ELR (cell line): ENCODE measurements at regions not wholly inside any gene's neighbourhood (a gene's known extent, or its start where the extent isn't known, plus 50 kb on each side); places are given as distances from the start of the nearest gene placed in this dataset.

Source experiments
- DNase-seq: peaks from one replicate; pipeline ENCODE4 v3.0.0-alpha.2; 2015; ENCODE audit warnings: low read depth

DNA sequence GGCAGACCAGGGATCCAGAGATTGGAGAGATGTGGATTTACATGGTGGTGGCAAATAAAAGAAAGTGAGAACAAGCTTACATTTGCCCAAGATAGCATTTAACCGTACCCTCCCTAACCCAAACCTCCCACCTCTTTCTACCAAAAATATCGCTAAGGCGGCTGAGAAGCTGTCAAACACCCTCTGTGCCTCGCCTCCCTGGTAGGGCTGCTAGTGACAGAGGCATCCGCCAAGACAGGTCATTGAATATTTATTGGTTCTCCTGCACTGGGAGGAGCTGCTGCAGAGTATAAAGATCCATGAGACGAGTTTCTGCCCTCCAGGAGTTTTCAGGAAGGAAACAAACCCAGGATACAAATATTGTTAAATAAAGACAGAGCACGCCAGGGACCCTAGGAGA is 107.3 kb upstream of the TMC3 start:
- no peak for DNase-seq

DNA sequence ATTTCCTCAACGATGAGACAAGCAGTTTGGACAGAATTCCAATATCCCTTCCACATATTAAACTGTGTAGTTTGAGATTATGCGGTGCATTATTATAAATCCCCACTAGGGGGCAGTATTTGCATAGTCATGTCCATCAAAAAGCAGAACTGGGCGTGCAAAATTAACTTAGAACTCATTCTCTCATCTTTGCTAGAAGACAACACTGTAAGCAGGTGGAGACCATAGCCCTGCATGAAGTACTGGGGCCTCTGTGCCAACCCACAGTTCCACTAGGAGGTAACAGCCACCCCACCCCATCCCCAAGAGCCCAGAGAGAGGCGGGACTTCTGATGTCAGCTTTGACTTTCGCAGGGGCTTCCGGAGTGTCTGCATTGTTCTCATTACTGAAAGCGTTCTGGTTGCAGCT is 106.6 kb upstream of the TMC3 start:
- DNase-seq = peak; percentile 66

DNA sequence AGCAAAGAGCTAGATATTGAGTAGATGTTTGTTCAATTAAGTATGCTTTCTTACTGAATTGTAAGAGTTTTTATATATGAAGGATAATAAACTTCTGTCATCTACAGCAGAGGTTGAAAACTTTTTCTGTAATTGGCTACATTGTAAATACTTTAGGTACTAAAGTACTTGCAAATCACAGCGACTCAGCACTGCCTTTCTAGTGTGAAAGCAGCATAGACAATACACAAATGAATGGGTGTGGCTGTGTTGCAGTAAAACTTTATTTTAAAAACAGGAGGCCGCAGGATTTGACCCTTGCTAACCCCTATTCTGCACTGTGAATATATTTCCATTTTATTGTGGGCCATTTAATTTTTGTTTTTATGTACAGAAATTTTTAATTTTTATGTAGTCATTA is 104.3 kb upstream of the TMC3 start:
- DNase-seq = no peak

DNA sequence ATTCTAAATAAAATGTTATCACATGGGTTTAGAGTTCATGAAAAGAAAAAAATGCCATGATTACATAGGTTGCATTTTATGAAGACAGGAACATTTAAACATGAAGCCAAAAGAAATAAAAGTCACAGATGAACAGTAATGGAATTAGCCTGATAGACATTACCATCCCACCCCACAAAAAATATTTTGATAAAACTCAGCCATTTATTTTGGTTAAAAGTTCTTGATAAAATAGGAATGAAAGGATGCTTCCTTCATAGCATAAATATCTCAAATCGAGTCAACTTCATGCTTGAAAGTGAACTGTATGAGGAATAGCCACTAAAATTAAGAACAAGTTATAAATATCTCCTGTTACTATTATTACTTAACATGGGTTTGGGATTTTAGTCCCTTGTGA is 101.9 kb upstream of the TMC3 start:
- DNase-seq = no peak

DNA sequence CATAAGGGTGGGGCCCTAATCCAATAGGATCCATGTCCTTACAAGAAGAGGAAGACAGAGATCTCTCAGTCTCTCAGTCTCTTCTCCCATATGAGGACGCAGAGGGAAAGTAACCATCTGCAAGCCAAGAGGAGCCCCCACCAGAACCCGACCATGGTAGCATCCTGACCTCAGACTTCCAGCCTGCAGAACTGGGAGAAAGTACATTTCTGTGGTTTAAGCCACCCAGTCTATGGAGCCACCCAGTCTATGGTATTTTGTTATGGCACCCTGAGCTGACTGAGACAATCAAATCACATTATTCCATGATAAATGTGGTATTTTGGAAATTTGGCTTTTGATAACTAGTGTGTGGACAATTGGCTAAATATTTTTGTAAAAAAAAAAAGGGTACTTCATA is 101.5 kb upstream of the TMC3 start:
- DNase-seq = no peak

DNA sequence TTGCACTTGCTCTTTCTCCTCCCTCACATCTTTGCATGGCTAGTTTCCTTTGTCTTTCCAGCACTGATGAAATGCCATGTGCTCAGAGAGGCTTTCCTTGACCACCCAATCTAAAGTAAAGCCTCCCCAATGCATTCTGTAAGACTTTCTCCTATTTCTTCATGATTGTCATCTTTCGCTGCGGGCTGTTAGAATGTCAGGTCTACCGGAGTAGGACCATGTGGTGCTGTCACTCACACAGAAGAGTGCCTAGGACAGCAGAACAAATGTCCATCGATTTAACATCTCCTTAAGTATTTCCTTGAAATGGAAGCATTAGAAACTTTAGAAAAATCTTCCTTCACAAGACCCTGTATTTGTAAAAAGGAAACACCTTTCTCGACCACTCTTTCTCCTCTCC is 99.9 kb upstream of the TMC3 start:
- no peak for DNase-seq

DNA sequence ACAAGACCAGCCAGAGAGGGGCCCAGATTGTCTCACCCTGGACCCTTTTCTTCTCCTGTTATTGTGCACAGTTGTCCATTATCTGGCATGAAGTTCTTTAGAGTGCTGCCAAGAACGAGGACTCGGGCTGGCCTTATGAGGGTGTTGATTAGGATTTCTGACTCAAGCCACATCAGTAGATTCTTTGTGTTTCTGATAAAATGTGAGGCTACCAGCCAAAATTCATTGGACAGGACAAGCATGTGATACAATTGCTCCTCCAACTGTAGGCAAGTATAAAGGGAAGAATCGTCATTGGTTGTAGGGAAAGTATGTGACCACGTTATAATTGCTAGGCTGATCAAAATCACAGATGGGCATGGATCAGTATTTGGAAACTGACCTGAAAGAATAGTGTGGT is 99.2 kb upstream of the TMC3 start:
- no peak for DNase-seq

DNA sequence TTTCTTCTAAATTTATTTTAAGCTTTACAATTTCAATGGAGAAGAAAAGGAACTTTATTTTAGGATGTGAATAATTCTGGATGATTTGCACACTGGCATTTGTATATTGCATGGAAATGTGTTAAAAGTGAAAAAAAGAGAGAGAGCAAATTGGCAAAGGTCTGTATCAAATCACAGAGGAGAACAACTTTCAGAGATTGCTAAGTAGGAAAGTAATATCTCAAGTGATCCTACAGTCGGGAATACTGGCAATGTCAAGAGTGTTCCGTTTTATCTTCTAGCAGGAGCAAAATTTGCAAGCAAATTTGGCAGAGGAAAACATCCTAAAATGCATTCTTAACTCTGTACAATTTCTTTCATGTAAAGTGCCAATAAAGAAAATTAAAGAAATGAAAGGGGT is 97.1 kb upstream of the TMC3 start:
- DNase-seq = no peak

DNA sequence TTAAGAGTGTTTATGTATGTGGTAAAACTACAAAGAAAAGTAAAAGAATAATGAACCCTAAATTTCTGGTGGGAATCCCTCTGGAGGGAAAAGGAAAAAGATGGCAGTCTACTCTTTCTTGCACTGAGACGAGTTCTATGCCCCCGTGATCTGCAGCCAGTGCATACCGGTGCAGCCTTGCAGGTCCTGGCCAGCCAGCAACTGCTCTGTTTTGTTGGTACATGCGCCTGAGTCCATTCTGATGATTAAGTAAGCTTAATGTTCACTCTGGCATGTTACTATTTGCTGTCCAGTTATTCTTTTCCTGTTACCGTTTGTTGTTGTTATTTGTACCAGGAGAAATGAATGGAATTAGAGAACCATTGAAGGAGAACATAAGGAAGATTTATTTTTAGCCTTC is 95.1 kb upstream of the TMC3 start:
- no peak for DNase-seq

DNA sequence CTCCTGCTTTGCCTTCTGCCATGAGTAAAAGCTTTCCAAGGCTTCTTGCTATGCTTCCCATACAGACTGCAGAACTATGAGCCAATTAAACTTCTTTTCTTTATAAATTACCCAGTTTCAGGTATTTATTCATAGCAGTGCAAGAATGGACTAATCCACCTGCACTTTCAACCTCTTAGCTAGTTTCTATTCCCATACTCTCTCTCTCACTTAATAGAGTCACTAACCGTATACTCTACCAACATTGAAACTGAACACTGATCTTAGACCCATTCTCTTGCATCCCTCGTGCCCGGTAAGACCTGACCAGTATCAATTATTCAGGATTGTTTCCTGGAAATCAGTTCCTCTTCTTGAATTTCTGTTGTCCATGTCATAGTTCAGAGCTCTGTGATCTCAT is 92.7 kb upstream of the TMC3 start:
- no peak for DNase-seq

DNA sequence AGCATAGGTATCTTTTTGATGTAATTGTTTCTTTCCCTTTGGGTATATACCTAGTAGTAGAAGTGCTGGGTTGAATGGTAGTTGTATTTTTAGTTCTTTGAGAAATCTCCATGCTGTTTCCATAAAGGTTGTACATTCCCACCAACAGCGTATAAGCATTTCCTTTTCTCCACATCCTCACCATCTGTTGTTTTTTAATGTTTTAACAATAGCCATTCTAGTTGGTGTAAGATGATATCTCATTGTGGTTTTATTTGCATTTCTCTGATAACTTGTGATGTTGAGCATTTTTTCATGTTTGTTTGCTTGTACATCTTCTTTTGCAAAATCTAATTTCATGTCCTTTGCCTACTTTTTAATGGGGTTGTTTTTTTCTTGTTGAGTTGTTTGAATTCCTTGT is 80.0 kb upstream of the TMC3 start:
- DNase-seq = no peak

DNA sequence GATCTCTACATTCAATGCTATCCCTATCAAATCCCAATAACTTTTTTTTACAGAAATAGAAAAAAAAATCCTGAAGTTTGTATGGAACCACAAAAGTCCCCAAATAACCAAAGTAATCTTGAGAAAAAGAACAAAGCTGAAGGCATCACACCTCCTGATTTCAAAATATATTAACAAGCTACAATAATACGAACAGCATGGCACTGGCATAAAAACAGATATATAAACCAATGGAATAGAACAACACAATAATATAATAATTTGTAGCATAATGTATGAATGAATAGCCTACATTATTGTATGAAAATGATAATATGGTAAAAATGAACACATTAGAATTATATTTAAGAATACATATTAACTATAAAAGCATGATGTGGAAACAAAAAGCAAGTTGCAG is 76.7 kb upstream of the TMC3 start:
- no peak for DNase-seq

DNA sequence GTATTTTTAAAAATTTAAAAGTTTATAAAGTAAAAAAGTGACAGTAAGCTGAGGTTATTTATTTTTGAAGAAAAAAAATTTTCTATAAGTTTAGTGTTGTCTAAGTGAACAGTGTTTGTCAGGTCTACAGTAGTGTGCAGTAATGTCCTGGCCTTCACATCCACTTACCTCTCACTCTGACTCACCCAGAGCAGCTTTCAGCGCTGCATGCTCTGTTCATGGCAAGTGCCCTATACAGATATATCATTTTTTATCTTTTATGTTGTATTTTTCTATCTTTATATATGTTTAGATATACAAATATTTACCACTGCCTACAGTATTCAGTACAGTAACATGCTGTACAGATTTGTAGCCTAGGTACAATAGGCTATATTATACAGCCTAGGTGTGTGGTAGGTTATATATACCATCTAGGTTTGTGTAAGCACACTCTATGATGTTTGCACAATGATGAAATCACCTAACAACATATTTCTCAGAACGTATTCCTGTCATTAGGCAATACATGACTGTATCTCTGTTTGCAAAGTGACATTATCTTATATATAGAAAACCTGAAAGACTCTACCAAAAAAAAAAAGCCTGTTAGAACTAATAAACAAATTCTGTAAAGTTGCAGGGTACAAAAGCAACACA is 75.9 kb upstream of the TMC3 start:
- no peak for DNase-seq

DNA sequence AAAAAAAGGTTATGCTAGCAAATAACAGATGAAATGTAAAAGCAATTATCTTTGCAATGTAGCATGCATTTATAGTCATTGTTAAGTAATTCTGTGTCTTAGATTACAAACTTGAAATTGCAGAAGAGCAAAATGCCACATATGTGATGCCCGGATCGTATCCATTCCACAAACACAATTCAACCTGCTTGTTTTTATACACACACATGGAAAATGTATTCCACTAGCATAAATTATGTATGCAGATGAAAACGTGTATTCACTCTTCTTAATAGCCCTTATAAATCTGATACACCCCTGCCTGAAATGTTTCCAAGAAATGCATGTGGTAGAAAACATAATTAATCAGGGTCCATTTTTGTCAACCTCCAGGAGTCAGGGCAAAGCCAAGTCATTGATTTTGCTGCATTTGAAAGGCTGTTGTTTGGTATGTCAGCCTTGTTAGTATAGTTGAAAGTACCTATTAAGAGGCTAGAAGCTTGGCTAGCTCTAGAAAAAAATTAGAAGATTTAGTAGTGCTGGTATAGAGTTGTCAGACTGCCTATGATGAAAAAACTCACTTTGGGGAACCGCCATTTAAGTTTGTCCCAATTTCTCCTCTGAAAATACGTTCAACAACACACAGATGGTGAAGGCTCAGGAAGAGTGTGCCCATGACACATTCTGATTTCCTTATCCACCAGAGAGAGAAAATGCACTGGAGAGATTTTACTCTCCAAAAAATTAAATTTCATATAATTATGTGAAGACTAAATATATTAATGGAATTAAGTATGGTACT is 69.2 kb upstream of the TMC3 start:
- DNase-seq = no peak

DNA sequence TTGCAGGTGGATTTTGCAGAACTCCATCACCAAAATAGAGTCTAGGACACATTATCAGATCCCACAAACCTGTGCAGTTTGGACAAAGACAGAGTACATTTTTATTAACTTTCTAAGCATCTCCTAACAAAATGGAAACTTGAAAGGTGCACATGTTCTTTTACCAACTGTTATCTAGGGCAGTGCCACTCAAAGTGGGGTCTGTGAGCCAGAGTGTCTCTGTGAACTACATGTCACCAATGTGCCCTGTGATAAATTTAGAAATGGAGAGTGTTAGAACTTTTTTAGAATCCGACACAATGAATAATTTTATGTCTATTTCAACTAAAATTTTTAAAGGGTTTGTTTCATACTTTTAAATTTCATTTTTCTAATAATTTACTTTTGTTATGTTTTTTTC is 68.4 kb upstream of the TMC3 start:
- no peak for DNase-seq

DNA sequence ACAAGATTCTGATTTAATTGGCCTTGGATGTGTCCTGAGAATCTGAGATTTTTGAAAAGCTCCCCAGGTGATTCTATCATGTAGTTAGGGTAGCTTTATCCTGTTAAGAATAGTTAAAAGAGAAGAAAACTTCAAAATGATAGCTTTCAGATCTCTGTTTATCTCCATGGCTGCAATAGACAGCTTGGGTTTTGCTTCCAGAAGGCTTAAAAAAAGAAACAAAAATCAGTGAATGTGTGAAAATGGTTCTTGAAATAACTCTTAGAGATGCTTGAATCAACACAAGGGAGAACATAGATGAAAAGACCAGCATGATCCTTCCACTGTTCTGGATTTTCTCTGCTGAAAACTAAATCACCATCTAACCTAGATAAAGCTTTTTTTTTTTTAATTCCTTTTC is 60.8 kb upstream of the TMC3 start:
- no peak for DNase-seq

DNA sequence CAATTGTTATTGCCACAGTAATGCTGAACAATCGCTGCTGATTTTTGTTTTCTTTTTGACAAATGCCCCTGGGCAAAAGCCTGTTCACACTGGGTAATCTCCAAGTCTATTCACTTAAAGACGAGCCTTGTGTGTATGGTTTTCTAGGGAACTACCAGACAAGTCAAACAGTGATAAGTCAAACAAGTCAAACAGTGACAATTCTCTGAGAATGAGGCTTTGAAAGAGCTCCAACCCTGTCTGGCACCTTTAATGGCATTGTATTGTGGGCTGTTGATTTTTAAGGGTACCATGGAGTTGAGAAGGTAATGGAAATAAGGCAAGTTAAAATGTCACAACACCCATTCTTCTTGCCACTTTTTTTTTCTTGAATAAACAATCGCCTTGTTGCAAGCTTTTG is 59.4 kb upstream of the TMC3 start:
- no peak for DNase-seq

DNA sequence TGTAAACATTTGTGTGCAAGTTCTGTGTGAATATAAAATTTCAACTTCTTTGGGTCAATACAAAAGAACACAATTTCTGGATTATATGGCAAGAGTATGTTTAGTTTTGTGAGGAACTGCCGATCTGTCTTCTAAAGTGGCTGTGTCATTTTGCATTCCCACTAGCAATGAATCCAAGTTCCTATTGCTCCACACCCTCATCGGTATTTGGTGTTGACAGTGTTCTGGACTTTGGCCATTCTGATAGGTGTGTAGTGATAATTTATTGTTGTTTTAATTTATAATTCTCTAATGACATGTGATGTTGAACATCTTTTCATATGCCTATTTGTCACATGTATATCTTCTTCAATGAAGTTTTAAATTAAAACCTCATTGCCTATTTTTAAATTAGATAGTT is 58.2 kb upstream of the TMC3 start:
- no peak for DNase-seq

DNA sequence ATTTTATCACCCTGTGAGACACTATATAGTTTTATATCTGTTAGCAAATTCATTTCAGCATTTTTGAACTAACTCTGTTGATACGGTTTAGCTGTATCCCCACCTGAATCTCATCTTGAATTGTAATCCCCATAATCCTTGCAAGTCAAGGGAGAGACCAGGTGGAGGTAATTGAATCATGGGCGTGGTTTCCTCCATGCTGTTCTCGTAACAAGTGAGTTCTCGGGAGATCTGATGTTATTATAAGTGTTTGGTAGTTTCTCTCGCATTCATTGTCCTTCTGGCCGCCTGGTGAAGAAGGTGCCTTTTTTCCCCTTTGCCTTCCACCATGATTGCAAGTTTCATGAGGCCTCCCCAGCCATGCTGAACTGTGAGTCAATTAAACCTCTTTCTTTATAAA is 53.2 kb upstream of the TMC3 start:
- no peak for DNase-seq

DNA sequence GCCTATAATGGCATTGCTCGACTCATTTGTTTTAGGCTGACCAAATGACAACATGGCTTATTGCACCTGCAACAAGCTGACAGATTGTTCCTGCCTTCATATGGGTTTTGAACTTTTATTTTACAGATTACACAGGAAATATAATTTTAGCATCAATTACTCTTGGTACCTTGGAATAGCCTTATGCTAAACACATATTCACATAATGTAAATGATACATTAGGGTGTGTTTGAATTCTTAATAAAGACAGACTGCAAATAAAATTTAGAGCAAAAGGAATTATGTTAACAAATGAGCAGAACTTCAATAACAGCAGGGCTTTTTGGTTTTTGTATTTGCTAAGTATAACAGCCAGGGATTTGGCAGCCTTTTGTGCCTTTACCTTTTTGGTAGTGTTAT is 51.9 kb upstream of the TMC3 start:
- DNase-seq = no peak
